ENCODE measurements at regions not wholly inside any gene's neighbourhood (a gene's known extent, or its start where the extent isn't known, plus 50 kb on each side); places are given as distances from the start of the nearest gene placed in this dataset.

- Histone ChIP-seq H3K4me3 (ENCODE audit: low read depth, low read length) (no peak overlapping the region), H3K27me3 (ENCODE audit: control insufficient read depth, insufficient read depth, low read length) (no peaks in the 10 kb centered on the region), H3K27ac (ENCODE audit: low read depth, low read length) (no peak overlapping the region), H3K9me3 (ENCODE audit: control insufficient read depth, insufficient read depth, low read length) (no peaks in the 10 kb centered on the region)
- no peak for DNase-seq (ENCODE audit: low read depth, low spot score)
- ChIA-PET CTCF (interaction anchor here (0.6 kb wide), 1 partner anchor 336 kb away, joined by 3 read pairs; no protein-coding TSS in a partner anchor), POLR2A (no interaction called here)
- TF ChIP-seq CTCF (IDR thresholded peaks at IDR 0.05; ENCODE audit: low read depth, low read length): no peak
Observed at GRCh38 chr14:86826661-86827060, 1166.3 kb downstream of the GALC start.

GRCh38 chr14:86824167-86824566 is 1168.8 kb downstream of the GALC start:
- CTCF ChIA-PET: no interaction called here

GRCh38 chr14:86823581-86823980 is 1169.4 kb downstream of the GALC start:
- no peak for TF ChIP-seq CTCF (IDR thresholded peaks at IDR 0.05; ENCODE audit: low read depth, low read length)
- no peak overlapping the region for H3K4me3 ChIP-seq (ENCODE audit: low read depth, low read length)
- no peak for DNase-seq (ENCODE audit: low read depth, low spot score)
- no peak overlapping the region for H3K27ac ChIP-seq (ENCODE audit: low read depth, low read length)
- ChIA-PET POLR2A (no interaction called here), CTCF (no interaction called here)
- H3K9me3 ChIP-seq (ENCODE audit: control insufficient read depth, insufficient read depth, low read length): no peaks in the 10 kb centered on the region
- no peaks in the 10 kb centered on the region for H3K27me3 ChIP-seq (ENCODE audit: control insufficient read depth, insufficient read depth, low read length)

More at GRCh38 chr14:86824167-86824566, 1168.8 kb downstream of the GALC start:
- Histone ChIP-seq H3K4me3 (ENCODE audit: low read depth, low read length) (no peak overlapping the region), H3K9me3 (ENCODE audit: control insufficient read depth, insufficient read depth, low read length) (no peaks in the 10 kb centered on the region), H3K27ac (ENCODE audit: low read depth, low read length) (no peak overlapping the region), H3K27me3 (ENCODE audit: control insufficient read depth, insufficient read depth, low read length) (no peaks in the 10 kb centered on the region)
- no peak for TF ChIP-seq CTCF (IDR thresholded peaks at IDR 0.05; ENCODE audit: low read depth, low read length)
- DNase-seq (ENCODE audit: low read depth, low spot score): no peak
- POLR2A ChIA-PET: no interaction called here

- DNase-seq (ENCODE audit: low read depth, low spot score): no peak
- no peak for TF ChIP-seq CTCF (IDR thresholded peaks at IDR 0.05; ENCODE audit: low read depth, low read length)
- no peaks in the 10 kb centered on the region for H3K9me3 ChIP-seq (ENCODE audit: control insufficient read depth, insufficient read depth, low read length)
- CTCF ChIA-PET: no interaction called here
- H3K4me3 ChIP-seq (ENCODE audit: low read depth, low read length): no peak overlapping the region
- no peaks in the 10 kb centered on the region for H3K27me3 ChIP-seq (ENCODE audit: control insufficient read depth, insufficient read depth, low read length)
- H3K27ac ChIP-seq (ENCODE audit: low read depth, low read length): no peak overlapping the region
- POLR2A ChIA-PET: no interaction called here
Observed at GRCh38 chr14:86815341-86815740, 1177.6 kb downstream of the GALC start.

- Histone ChIP-seq H3K27ac (ENCODE audit: low read depth, low read length) (no peak overlapping the region), H3K27me3 (ENCODE audit: control insufficient read depth, insufficient read depth, low read length) (no peaks in the 10 kb centered on the region), H3K4me3 (ENCODE audit: low read depth, low read length) (no peak overlapping the region), H3K9me3 (ENCODE audit: control insufficient read depth, insufficient read depth, low read length) (no peaks in the 10 kb centered on the region)
- ChIA-PET POLR2A (no interaction called here), CTCF (no interaction called here)
- no peak for TF ChIP-seq CTCF (IDR thresholded peaks at IDR 0.05; ENCODE audit: low read depth, low read length)
- no peak for DNase-seq (ENCODE audit: low read depth, low spot score)
Observed at GRCh38 chr14:86802726-86803125, 1190.3 kb downstream of the GALC start.

All from AG04450 (cell line).